ENCODE measurements at regions not wholly inside any gene's neighbourhood (a gene's known extent, or its start where the extent isn't known, plus 50 kb on each side); places are given as distances from the start of the nearest gene placed in this dataset.
"Not testable (repeated sequence)": the region's sequence is repeated elsewhere in the genome, so short reads cannot be mapped to it uniquely, and the experiment has no call there.

- TF ChIP-seq REST (IDR thresholded peaks at IDR 0.05) (no peak), MAFK (IDR thresholded peaks at IDR 0.05; ENCODE audit: partially characterized antibody) (no peak), MYC (IDR thresholded peaks at IDR 0.05; ENCODE audit: borderline replicate concordance, low read length) (no peak), KDM1A (IDR thresholded peaks at IDR 0.05; ENCODE audit: low read depth) (no peak), CEBPB (IDR thresholded peaks at IDR 0.05) (no peak), TP53 (CRISPR knock-in tag; IDR thresholded peaks at IDR 0.05) (no peak), HEYL (CRISPR knock-in tag; IDR thresholded peaks at IDR 0.05) (no peak)
Observed at GRCh38 chr20:30376767-30377658, 880.5 kb upstream of the DEFB115 start (continued).

DNA sequence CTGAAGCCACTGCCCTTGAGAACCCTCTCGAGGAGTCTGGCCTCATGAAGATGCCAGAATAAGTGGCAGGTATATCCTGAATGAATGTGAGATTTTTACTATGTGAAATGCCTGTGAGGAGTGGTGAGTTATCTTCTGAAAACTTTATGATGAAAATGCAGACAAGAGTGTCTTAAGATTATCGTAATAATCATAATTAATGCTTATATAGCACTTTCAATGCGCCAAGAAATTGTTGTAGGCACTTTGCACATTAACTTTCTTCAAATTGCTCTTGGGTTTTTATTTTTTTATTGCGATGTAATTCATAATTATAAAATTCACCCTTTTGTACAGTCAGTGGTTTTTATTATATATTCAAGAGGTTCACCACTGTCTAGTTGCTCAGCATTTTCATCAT is 879.1 kb upstream of the DEFB115 start:
- H3K27ac ChIP-seq = not testable (repeated sequence)

DNA sequence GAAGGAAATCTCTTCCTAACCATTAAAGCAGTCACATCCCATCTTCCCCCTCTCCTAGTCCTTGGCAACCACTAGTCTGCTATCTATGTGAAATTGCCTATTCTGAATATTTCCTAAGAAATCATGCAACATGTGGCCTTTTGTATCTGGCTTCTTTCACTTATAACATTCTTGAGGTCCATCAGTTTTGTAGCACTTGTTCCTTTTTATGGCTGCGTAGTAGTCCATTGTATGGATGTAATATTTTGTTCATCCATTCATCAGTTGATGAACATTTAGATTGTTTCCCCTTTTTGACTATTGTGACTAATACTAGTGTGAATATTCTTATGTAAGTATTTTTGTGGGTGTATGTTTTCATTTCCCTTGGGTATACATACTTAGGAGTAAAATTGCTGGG is 878.7 kb upstream of the DEFB115 start:
- WGBS (ENCODE audit: missing lambda C conversion rate) = 100% methylated on average over 1 of the region's 1 CpG
- CTCF ChIA-PET, H3K4me3 ChIP-seq: not testable (repeated sequence)

More for the DNA sequence above, 879.1 kb upstream of the DEFB115 start:
- POLR2A ChIA-PET; H3K4me3 ChIP-seq; FAIRE-seq; CTCF ChIA-PET; DNase-seq (ENCODE audit: low read depth in 1 of 2, low spot score in 1 of 2); H3K9me3 ChIP-seq; ATAC-seq; H3K4me1 ChIP-seq: not testable (repeated sequence)
- TF ChIP-seq MAFK (IDR thresholded peaks at IDR 0.05; ENCODE audit: partially characterized antibody) = peak; percentile 54
- 54% methylated on average over 4 of the region's 4 CpGs for whole genome bisulfite sequencing (ENCODE audit: missing lambda C conversion rate)
- H3K4me2 ChIP-seq = peak overlapping the region; percentile 83

DNA sequence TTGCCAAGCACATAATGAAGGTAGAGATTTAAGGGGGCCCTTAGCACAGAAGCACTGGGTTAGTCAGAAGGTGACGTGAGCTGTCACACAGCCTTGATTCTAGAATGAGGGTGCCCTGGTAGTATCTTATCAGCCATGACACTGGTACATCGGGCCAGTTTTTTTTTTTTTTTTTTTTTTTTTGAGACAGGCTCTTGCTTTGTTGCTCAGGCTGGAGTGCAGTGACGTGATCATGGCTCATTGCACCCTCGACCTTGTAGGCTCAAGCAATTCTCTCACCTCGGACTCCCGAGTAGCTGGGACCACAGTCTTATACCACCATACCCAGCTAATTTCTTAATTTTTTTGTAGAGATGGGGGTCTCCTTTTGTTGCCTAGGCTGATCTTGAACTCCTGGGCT is 872.6 kb upstream of the DEFB115 start:
- H3K4me1 ChIP-seq; H3K4me3 ChIP-seq; POLR2A ChIA-PET; H3K9me3 ChIP-seq; CTCF ChIA-PET; DNase-seq (ENCODE audit: low read depth in 1 of 2, low spot score in 1 of 2); ATAC-seq; H3K4me2 ChIP-seq; FAIRE-seq; H3K27ac ChIP-seq: not testable (repeated sequence)
- WGBS (ENCODE audit: missing lambda C conversion rate) = 91% methylated on average over 6 of the region's 6 CpGs

More for the DNA sequence above, 878.7 kb upstream of the DEFB115 start:
- ATAC-seq; FAIRE-seq; H3K4me2 ChIP-seq; DNase-seq (ENCODE audit: low read depth in 1 of 2, low spot score in 1 of 2); H3K9me3 ChIP-seq; H3K27ac ChIP-seq; POLR2A ChIA-PET; H3K4me1 ChIP-seq: not testable (repeated sequence)

DNA sequence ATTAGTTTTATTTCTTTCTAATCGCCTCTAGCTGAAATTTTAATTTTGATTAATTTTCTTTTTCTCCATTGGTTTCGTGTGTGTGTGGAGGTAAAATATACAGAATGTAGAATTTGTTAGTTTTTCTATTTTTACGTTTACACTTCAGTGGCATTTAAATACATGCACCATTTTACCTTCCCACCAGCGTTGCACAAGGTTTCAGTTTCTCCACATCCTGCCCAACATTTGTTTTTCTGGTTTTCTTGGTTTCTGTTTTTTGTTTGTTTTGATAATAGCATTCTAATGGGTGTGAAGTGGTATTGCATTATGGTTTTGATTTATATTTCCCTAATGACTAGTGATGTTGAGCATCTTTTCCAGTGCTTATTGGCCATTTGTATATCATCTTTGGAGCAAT is 871.4 kb upstream of the DEFB115 start:
- H3K27ac ChIP-seq; H3K4me1 ChIP-seq; H3K4me2 ChIP-seq; H3K4me3 ChIP-seq; DNase-seq (ENCODE audit: low read depth in 1 of 2, low spot score in 1 of 2); FAIRE-seq; CTCF ChIA-PET; ATAC-seq; H3K9me3 ChIP-seq; POLR2A ChIA-PET: not testable (repeated sequence)
- WGBS (ENCODE audit: missing lambda C conversion rate) = 91% methylated on average over 4 of the region's 4 CpGs

- FAIRE-seq; H3K9me3 ChIP-seq; H3K4me3 ChIP-seq; ATAC-seq; CTCF ChIA-PET; H3K4me2 ChIP-seq; H3K4me1 ChIP-seq; DNase-seq (ENCODE audit: low read depth in 1 of 2, low spot score in 1 of 2); H3K27ac ChIP-seq: not testable (repeated sequence)
- POLR2A ChIA-PET = interaction anchor here (0.8 kb wide), 1 partner anchor 11 kb away, joined by 8 read pairs; no protein-coding TSS in a partner anchor
- WGBS (ENCODE audit: missing lambda C conversion rate) = 95% methylated on average over 4 of the region's 4 CpGs
Observed at GRCh38 chr20:30387823-30388222, 869.6 kb upstream of the DEFB115 start.

All from A549 (cell line).